ENCODE measurements at regions not wholly inside any gene's neighbourhood (a gene's known extent, or its start where the extent isn't known, plus 50 kb on each side); places are given as distances from the start of the nearest gene placed in this dataset.

- H3K4me1 Mint-ChIP-seq: peaks cover 46% of the 10 kb centered on the region
- no peak overlapping the region for H3K27ac Mint-ChIP-seq
Observed at GRCh38 chr12:24381790-24382189, 432.3 kb upstream of the SOX5 start.

GRCh38 chr12:24379861-24380521 is 430.5 kb upstream of the SOX5 start:
- peaks cover 49% of the 10 kb centered on the region for H3K4me1 Mint-ChIP-seq
- no peak overlapping the region for H3K4me3 Mint-ChIP-seq
- H3K27ac Mint-ChIP-seq: peak overlapping the region; percentile 75
- 0 out of 2 replicates have a peak, but pooled peaks cover 5% of the 10 kb centered on the region for H3K36me3 Mint-ChIP-seq
- DNase-seq (ENCODE audit: low spot score) (no peak), ATAC-seq (peak; percentile 37; the same call in 1 of the 2 replicates)
- no peaks in the 10 kb centered on the region; the same call in 1 of the 2 replicates for H3K27me3 Mint-ChIP-seq (ENCODE audit: low read depth)
- H3K9me3 Mint-ChIP-seq: peaks cover 21% of the 10 kb centered on the region
- POLR2A ChIA-PET: no interaction called here
- CTCF ChIA-PET: no interaction called here
- TF ChIP-seq ZNF512 (CRISPR knock-in tag; IDR thresholded peaks at IDR 0.05; ENCODE audit: borderline replicate concordance) (no peak), USF1 (CRISPR knock-in tag; IDR thresholded peaks at IDR 0.05) (no peak), ATF2 (CRISPR knock-in tag; IDR thresholded peaks at IDR 0.05; ENCODE audit: borderline replicate concordance, low read depth) (no peak), FOXP4 (CRISPR knock-in tag; IDR thresholded peaks at IDR 0.05) (no peak)

More at GRCh38 chr12:24381790-24382189, 432.3 kb upstream of the SOX5 start:
- Mint-ChIP-seq H3K27me3 (ENCODE audit: low read depth) (no peaks in the 10 kb centered on the region; the same call in 1 of the 2 replicates), H3K4me3 (no peak overlapping the region), H3K36me3 (0 out of 2 replicates have a peak, but pooled peaks cover 5% of the 10 kb centered on the region), H3K9me3 (peaks cover 18% of the 10 kb centered on the region)
- ATAC-seq (no peak), DNase-seq (ENCODE audit: low spot score) (no peak)
- CTCF ChIA-PET: no interaction called here
- no peak for TF ChIP-seq ATF6 (CRISPR knock-in tag; IDR thresholded peaks at IDR 0.05)
- TF ChIP-seq NFE2L1 (CRISPR knock-in tag; IDR thresholded peaks at IDR 0.05): no peak
- POLR2A ChIA-PET: no interaction called here

- no peak for DNase-seq (ENCODE audit: low spot score)
- Mint-ChIP-seq H3K36me3 (0 out of 2 replicates have a peak, but pooled peaks cover 5% of the 10 kb centered on the region), H3K27ac (peak overlapping the region; percentile 85), H3K9me3 (peaks cover 21% of the 10 kb centered on the region), H3K4me1 (peaks cover 49% of the 10 kb centered on the region), H3K27me3 (ENCODE audit: low read depth) (no peaks in the 10 kb centered on the region; the same call in 1 of the 2 replicates), H3K4me3 (no peak overlapping the region)
- ChIA-PET CTCF (no interaction called here), POLR2A (no interaction called here)
- peak; percentile 40; the same call in 1 of the 2 replicates for ATAC-seq
- TF ChIP-seq RORB (CRISPR knock-in tag; IDR thresholded peaks at IDR 0.05) (no peak), OVOL2 (CRISPR knock-in tag; IDR thresholded peaks at IDR 0.05; ENCODE audit: borderline replicate concordance) (no peak), STAT6 (CRISPR knock-in tag; conservative IDR thresholded peaks at IDR 0.05; ENCODE audit: low read depth) (no peak), PREB (CRISPR knock-in tag; IDR thresholded peaks at IDR 0.05; ENCODE audit: borderline replicate concordance) (no peak), MYBL2 (CRISPR knock-in tag; IDR thresholded peaks at IDR 0.05) (no peak), NFYB (CRISPR knock-in tag; conservative IDR thresholded peaks at IDR 0.05; ENCODE audit: low read depth) (no peak), MLX (CRISPR knock-in tag; IDR thresholded peaks at IDR 0.05) (no peak), ZMAT4 (CRISPR knock-in tag; IDR thresholded peaks at IDR 0.05) (no peak), FOXP1 (CRISPR knock-in tag; IDR thresholded peaks at IDR 0.05; ENCODE audit: borderline replicate concordance) (no peak), PRRX2 (CRISPR knock-in tag; IDR thresholded peaks at IDR 0.05) (no peak)
Observed at GRCh38 chr12:24379433-24379832, 430.0 kb upstream of the SOX5 start.

All from WTC11 (cell line).